K562 (cell line): ENCODE measurements at regions not wholly inside any gene's neighbourhood (a gene's known extent, or its start where the extent isn't known, plus 50 kb on each side); places are given as distances from the start of the nearest gene placed in this dataset.

Source experiments
- ATAC-seq: fragments of 200-7000 bp; cut with Tn5 transposase; 3 replicates; pipeline ENCODE4 v1.9.1; 2020; ENCODE audit warnings: moderate library complexity
- BruUV-seq: library from RNA; stranded (reverse); fragments of 400-500 nt; replicated peaks from 2 replicates; lab custom pipeline; 2021; lab: Mats Ljungman, UMichigan
- CTCF ChIA-PET: fragments of 300-600 bp; formaldehyde crosslinking; extraction: SDS; loops from one replicate; lab custom pipeline; 2021; ENCODE audit warnings: low intra/inter-chr PET ratio; lab: Yijun Ruan, JAX
- POLR2A ChIA-PET: fragments of 300-600, 350-650 bp; sonication (Branson Sonifier 250); formaldehyde crosslinking; extraction: SDS; loops from one replicate; lab custom pipeline; 2021; ENCODE audit warnings: antibody characterized with exemption, inconsistent platforms; lab: Yijun Ruan, JAX
- DNase-seq, 4 experiments: peaks; one replicate each; pipeline versions ENCODE4 v3.0.0 to v3.0.0-alpha.2; 2011 to 2018; ENCODE audit warnings: low spot score in 3 of 4, mixed read lengths in 3 of 4; ENCODE audit errors: extremely low read depth in 1 of 4
- FAIRE-seq: peaks from 2 replicates; lab custom pipeline; 2011; peaks lifted over from hg19 to GRCh38; lab: Jason Lieb, UNC
- H2AFZ ChIP-seq: 2 replicates; pipeline ENCODE4 v1.6.0; 2011; ENCODE audit warnings: low read depth, low read length, control low read depth, inconsistent platforms
- H3K27ac ChIP-seq: fragments of 200-600 bp; 3 replicates; pipeline ENCODE4 v1.8.0; 2011; ENCODE audit warnings: low read depth, mild to moderate bottlenecking, control low read depth, inconsistent platforms, low read length, moderate library complexity, mixed read lengths; ENCODE audit errors: extremely low read depth
- H3K27me3 ChIP-seq, 2 experiments: fragments of 300-600 bp in 1 of 2; 2 replicates in 1 of 2; 3 replicates in 1 of 2; pipeline versions ENCODE4 v1.6.0 to v1.8.0; 2011; ENCODE audit warnings: inconsistent platforms in 2 of 2, low read length in 2 of 2, mild to moderate bottlenecking in 1 of 2, mixed read lengths in 1 of 2, moderate library complexity in 1 of 2; ENCODE audit not compliant: control insufficient read depth in 2 of 2, insufficient read depth in 2 of 2
- H3K36me3 ChIP-seq: fragments of 300-600 bp; 3 replicates; pipeline ENCODE4 v1.8.0; 2011; ENCODE audit warnings: mild to moderate bottlenecking, low read length, inconsistent platforms; ENCODE audit not compliant: control insufficient read depth, insufficient read depth
- H3K4me1 ChIP-seq, 2 experiments: fragments of 200-600 bp in 1 of 2; replicated peaks in 1 of 2; 2 replicates in 1 of 2; 3 replicates in 1 of 2; pipeline versions ENCODE4 v1.5.1 to v1.8.0; 2011; ENCODE audit warnings: inconsistent platforms in 2 of 2, low read length in 2 of 2, mild to moderate bottlenecking in 1 of 2, mixed read lengths in 1 of 2, moderate library complexity in 1 of 2; ENCODE audit not compliant: control insufficient read depth in 2 of 2, insufficient read depth in 2 of 2
- H3K4me2 ChIP-seq: 2 replicates; pipeline ENCODE4 v1.6.1; 2011; ENCODE audit warnings: low read length, control low read depth, inconsistent platforms, mixed read lengths; ENCODE audit not compliant: insufficient read depth
- H3K4me3 ChIP-seq: fragments of 200-600 bp; sonication (generic), shearing (Covaris generic); 2 replicates; pipeline ENCODE4 v1.5.1; 2016; ENCODE audit warnings: control low read depth, inconsistent platforms
- H3K79me2 ChIP-seq: fragments of 200-600 bp; 3 replicates; pipeline ENCODE4 v1.8.0; 2011; ENCODE audit warnings: low read length, inconsistent platforms; ENCODE audit not compliant: control insufficient read depth, insufficient read depth
- H3K9ac ChIP-seq, 2 experiments: 2 replicates each; pipeline versions ENCODE4 v1.6.0 to v1.6.1; 2011; ENCODE audit warnings: low read depth in 2 of 2, low read length in 2 of 2, control low read depth in 1 of 2, inconsistent platforms in 1 of 2, mild to moderate bottlenecking in 1 of 2, mixed read lengths in 1 of 2; ENCODE audit not compliant: insufficient read depth in 1 of 2
- H3K9me1 ChIP-seq: one replicate; pipeline ENCODE4 v1.6.0; 2011; ENCODE audit warnings: inconsistent platforms, mild to moderate bottlenecking, low read length, moderate library complexity; ENCODE audit not compliant: control insufficient read depth, insufficient read depth
- H3K9me3 ChIP-seq: replicated peaks from 2 replicates; pipeline ENCODE4 v1.5.1; 2011; ENCODE audit warnings: low read depth, low read length, inconsistent platforms; ENCODE audit not compliant: control insufficient read depth, insufficient read depth
- H4K20me1 ChIP-seq: replicated peaks from 2 replicates; pipeline ENCODE4 v1.6.1; 2011; ENCODE audit warnings: low read length, inconsistent platforms, mixed read lengths; ENCODE audit not compliant: control insufficient read depth, insufficient read depth
- ILK ChIP-seq: fragments of 450-650 bp; IDR thresholded peaks from 2 replicates; pipeline ENCODE4 v1.6.1; 2016; ENCODE audit warnings: missing genetic modification characterization, low read depth, mild to moderate bottlenecking, missing compliant biosample characterization, moderate library complexity, borderline replicate concordance
- KLF10 ChIP-seq: fragments of 250-450 bp; sonication (Bioruptor Pico); IDR thresholded peaks from 2 replicates; pipeline ENCODE4 v1.6.1; 2021; ENCODE audit warnings: matching md5 sums
- LARP7 ChIP-seq: fragments of 450-650 bp; IDR thresholded peaks from 2 replicates; pipeline ENCODE4 v1.6.1; 2016
- RFX5 ChIP-seq: IDR thresholded peaks from 2 replicates; pipeline ENCODE4 v1.6.1; 2011; ENCODE audit warnings: low read depth, mild to moderate bottlenecking, improper control_type of control experiment, low read length
- STAT5B ChIP-seq: fragments of 250-450 bp; sonication (Bioruptor Pico); IDR thresholded peaks from 2 replicates; pipeline ENCODE4 v1.8.0; 2021; ENCODE audit warnings: mild to moderate bottlenecking, inconsistent platforms
- YY1 ChIP-seq, 3 experiments: IDR thresholded peaks; 2 replicates each; pipeline ENCODE4 v1.6.1; 2011; ENCODE audit warnings: low read length in 2 of 3, mild to moderate bottlenecking in 2 of 3, moderate library complexity in 2 of 3, borderline replicate concordance in 1 of 3, control low read depth in 1 of 3, low read depth in 1 of 3; ENCODE audit not compliant: insufficient read depth in 3 of 3, insufficient replicate concordance in 2 of 3, control insufficient read depth in 1 of 3, insufficient read length in 1 of 3; ENCODE audit errors: extremely low read depth in 1 of 3
- ZNF23 ChIP-seq: fragments of 250-450 bp; sonication (Bioruptor Pico); IDR thresholded peaks from 2 replicates; pipeline ENCODE4 v1.4.0; 2020; ENCODE audit warnings: mild to moderate bottlenecking
- ZNF274 ChIP-seq: IDR thresholded peaks from 2 replicates; pipeline ENCODE4 v1.6.1; 2011; ENCODE audit warnings: low read depth, mild to moderate bottlenecking, low read length, moderate library complexity, borderline replicate concordance
- ZNF324 ChIP-seq: fragments of 250-450 bp; sonication (Bioruptor Pico); IDR thresholded peaks from 2 replicates; pipeline ENCODE4 v1.4.0; 2020; ENCODE audit warnings: mild to moderate bottlenecking
- ZNF436 ChIP-seq: fragments of 250-450, 450-650 bp; sonication (Bioruptor Pico); formaldehyde crosslinking; IDR thresholded peaks from 2 replicates; pipeline ENCODE4 v1.7.0; 2020; ENCODE audit warnings: mild to moderate bottlenecking
- ZNF507 ChIP-seq: conservative IDR thresholded peaks from 2 replicates; pipeline ENCODE4 v1.6.1; 2017; ENCODE audit warnings: missing genetic modification characterization, missing compliant biosample characterization
- ZNF699 ChIP-seq: fragments of 250-450 bp; sonication (Bioruptor Pico); IDR thresholded peaks from 2 replicates; pipeline ENCODE4 v1.8.0; 2021; ENCODE audit warnings: mild to moderate bottlenecking, moderate library complexity; ENCODE audit not compliant: insufficient replicate concordance
- WGBS: fragments of 100-300 bp; shearing (Covaris generic); methylation state at CpG from one replicate; pipeline ENCODE4 v1.1.6; 2016; ENCODE audit warnings: low coverage, mixed read lengths; ENCODE audit not compliant: insufficient coverage; ENCODE audit errors: missing lambda C conversion rate; 5-methylcytosine and 5-hydroxymethylcytosine counted together
- in situ Hi-C: fragments of 300-500 bp; cut with MboI; formaldehyde crosslinking; loops from 4 replicates; pipeline ENCODE4 v1.15.0; 2018; ENCODE audit warnings: inconsistent platforms, mixed read lengths
- intact Hi-C: fragments of 100-400 bp; cut with micrococcal nuclease; formaldehyde crosslinking; loops from 2 replicates; pipeline ENCODE4 v1.14.2; 2022
- TF ChIP-seq, protein P1 (sequence below), 2 experiments: fragments of 450-650 bp; IDR thresholded peaks; 2 replicates each; pipeline ENCODE4 v1.6.1; 2018; ENCODE audit warnings: mild to moderate bottlenecking in 2 of 2, low read depth in 1 of 2; ENCODE audit not compliant: partially characterized antibody in 2 of 2
- TF ChIP-seq, protein P2 (sequence below), 2 experiments: fragments of 450-650 bp in 1 of 2; IDR thresholded peaks; 2 replicates each; pipeline ENCODE4 v1.6.1; 2011 to 2017; ENCODE audit warnings: low read depth in 2 of 2, antibody characterized with exemption in 1 of 2, borderline replicate concordance in 1 of 2, low read length in 1 of 2, mild to moderate bottlenecking in 1 of 2, mixed read lengths in 1 of 2; ENCODE audit not compliant: control insufficient read depth in 1 of 2

- TF ChIP-seq YY1 (IDR thresholded peaks at IDR 0.05; ENCODE audit: borderline replicate concordance in 1 of 3, control insufficient read depth in 1 of 3, extremely low read depth in 1 of 3, insufficient read depth in 3 of 3, insufficient read length in 1 of 3, insufficient replicate concordance in 2 of 3, low read depth in 1 of 3, low read length in 2 of 3), result no peak
- TF ChIP-seq ZNF507 (tag), result no peak
- no peak for TF ChIP-seq RFX5
- TF ChIP-seq ILK (tag), result no peak
Observed at GRCh38 chr20:11032611-11033010, 358.8 kb upstream of the JAG1 start (continued).

GRCh38 chr20:11034025-11034424 lies 360.2 kb upstream of the JAG1 start:
- 0% methylated on average over 3 of the region's 3 CpGs for WGBS
- in situ Hi-C loops (no loop called here), intact Hi-C loops (no loop called here)
- no TSS peak for BruUV-seq
- H3K9me1 ChIP-seq, result no peaks in the 10 kb centered on the region
- no peaks in the 10 kb centered on the region for H3K36me3 ChIP-seq
- H2AFZ ChIP-seq, result no peak overlapping the region
- H3K27me3 ChIP-seq, result no peaks in the 10 kb centered on the region
- H4K20me1 ChIP-seq, result no peaks in the 10 kb centered on the region
- H3K4me1 ChIP-seq, result no peaks in the 10 kb centered on the region
- H3K4me2 ChIP-seq, result no peak overlapping the region
- ChIA-PET POLR2A (no interaction called here), CTCF (no interaction called here)
- FAIRE-seq, result no peak
- no peaks in the 10 kb centered on the region for H3K79me2 ChIP-seq
- no peak overlapping the region for H3K27ac ChIP-seq
- H3K4me3 ChIP-seq, result no peak overlapping the region
- ATAC-seq, result no peak
- no peak overlapping the region for H3K9ac ChIP-seq
- no peak for DNase-seq
- no peaks in the 10 kb centered on the region for H3K9me3 ChIP-seq
- TF ChIP-seq ZNF699 (CRISPR knock-in tag) (no peak), ZNF436 (CRISPR knock-in tag) (no peak), LARP7 (no peak), STAT5B (no peak), ZNF23 (no peak), KLF10 (CRISPR knock-in tag) (no peak), ZNF274 (no peak), ZNF324 (CRISPR knock-in tag) (no peak)
- TF ChIP-seq, protein P1, sequence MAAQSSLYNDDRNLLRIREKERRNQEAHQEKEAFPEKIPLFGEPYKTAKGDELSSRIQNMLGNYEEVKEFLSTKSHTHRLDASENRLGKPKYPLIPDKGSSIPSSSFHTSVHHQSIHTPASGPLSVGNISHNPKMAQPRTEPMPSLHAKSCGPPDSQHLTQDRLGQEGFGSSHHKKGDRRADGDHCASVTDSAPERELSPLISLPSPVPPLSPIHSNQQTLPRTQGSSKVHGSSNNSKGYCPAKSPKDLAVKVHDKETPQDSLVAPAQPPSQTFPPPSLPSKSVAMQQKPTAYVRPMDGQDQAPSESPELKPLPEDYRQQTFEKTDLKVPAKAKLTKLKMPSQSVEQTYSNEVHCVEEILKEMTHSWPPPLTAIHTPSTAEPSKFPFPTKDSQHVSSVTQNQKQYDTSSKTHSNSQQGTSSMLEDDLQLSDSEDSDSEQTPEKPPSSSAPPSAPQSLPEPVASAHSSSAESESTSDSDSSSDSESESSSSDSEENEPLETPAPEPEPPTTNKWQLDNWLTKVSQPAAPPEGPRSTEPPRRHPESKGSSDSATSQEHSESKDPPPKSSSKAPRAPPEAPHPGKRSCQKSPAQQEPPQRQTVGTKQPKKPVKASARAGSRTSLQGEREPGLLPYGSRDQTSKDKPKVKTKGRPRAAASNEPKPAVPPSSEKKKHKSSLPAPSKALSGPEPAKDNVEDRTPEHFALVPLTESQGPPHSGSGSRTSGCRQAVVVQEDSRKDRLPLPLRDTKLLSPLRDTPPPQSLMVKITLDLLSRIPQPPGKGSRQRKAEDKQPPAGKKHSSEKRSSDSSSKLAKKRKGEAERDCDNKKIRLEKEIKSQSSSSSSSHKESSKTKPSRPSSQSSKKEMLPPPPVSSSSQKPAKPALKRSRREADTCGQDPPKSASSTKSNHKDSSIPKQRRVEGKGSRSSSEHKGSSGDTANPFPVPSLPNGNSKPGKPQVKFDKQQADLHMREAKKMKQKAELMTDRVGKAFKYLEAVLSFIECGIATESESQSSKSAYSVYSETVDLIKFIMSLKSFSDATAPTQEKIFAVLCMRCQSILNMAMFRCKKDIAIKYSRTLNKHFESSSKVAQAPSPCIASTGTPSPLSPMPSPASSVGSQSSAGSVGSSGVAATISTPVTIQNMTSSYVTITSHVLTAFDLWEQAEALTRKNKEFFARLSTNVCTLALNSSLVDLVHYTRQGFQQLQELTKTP (IDR thresholded peaks at IDR 0.05; ENCODE audit: low read depth in 1 of 2, partially characterized antibody in 2 of 2), result no peak
- TF ChIP-seq, protein P2, sequence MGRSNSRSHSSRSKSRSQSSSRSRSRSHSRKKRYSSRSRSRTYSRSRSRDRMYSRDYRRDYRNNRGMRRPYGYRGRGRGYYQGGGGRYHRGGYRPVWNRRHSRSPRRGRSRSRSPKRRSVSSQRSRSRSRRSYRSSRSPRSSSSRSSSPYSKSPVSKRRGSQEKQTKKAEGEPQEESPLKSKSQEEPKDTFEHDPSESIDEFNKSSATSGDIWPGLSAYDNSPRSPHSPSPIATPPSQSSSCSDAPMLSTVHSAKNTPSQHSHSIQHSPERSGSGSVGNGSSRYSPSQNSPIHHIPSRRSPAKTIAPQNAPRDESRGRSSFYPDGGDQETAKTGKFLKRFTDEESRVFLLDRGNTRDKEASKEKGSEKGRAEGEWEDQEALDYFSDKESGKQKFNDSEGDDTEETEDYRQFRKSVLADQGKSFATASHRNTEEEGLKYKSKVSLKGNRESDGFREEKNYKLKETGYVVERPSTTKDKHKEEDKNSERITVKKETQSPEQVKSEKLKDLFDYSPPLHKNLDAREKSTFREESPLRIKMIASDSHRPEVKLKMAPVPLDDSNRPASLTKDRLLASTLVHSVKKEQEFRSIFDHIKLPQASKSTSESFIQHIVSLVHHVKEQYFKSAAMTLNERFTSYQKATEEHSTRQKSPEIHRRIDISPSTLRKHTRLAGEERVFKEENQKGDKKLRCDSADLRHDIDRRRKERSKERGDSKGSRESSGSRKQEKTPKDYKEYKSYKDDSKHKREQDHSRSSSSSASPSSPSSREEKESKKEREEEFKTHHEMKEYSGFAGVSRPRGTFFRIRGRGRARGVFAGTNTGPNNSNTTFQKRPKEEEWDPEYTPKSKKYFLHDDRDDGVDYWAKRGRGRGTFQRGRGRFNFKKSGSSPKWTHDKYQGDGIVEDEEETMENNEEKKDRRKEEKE (IDR thresholded peaks at IDR 0.05; ENCODE audit: borderline replicate concordance in 1 of 2, control insufficient read depth in 1 of 2, low read depth in 2 of 2, low read length in 1 of 2), result no peak
